HEK293 (cell line): ENCODE measurements at regions not wholly inside any gene's neighbourhood (a gene's known extent, or its start where the extent isn't known, plus 50 kb on each side); places are given as distances from the start of the nearest gene placed in this dataset.

Experiments used
- ZBTB6 ChIP-seq: fragments of 450-650 bp; formaldehyde crosslinking; IDR thresholded peaks from 2 replicates; pipeline ENCODE4 v1.5.1; 2017; ENCODE audit warnings: missing biosample characterization, missing genetic modification characterization
- ZNF24 ChIP-seq: fragments of 450-650 bp; formaldehyde crosslinking; IDR thresholded peaks from 2 replicates; pipeline ENCODE4 v1.5.1; 2016; ENCODE audit warnings: missing biosample characterization, missing genetic modification characterization
- ZNF510 ChIP-seq: fragments of 450-650 bp; formaldehyde crosslinking; IDR thresholded peaks from 2 replicates; pipeline ENCODE4 v1.5.1; 2018; ENCODE audit warnings: mild to moderate bottlenecking, missing genetic modification characterization, missing biosample characterization; ENCODE audit not compliant: insufficient replicate concordance

GRCh38 chr6:153599901-153600300 is 439.1 kb upstream of the OPRM1 start:
- TF ChIP-seq ZBTB6 (tag by site-specific recombination), result no peak
- TF ChIP-seq ZNF510 (tag by site-specific recombination), result no peak
- no peak for TF ChIP-seq ZNF24
